Cardiac fibroblast (primary cell): ENCODE measurements at regions not wholly inside any gene's neighbourhood (a gene's known extent, or its start where the extent isn't known, plus 50 kb on each side); places are given as distances from the start of the nearest gene placed in this dataset.

Source experiments
- DNase-seq, 2 donors: peaks; one replicate each; pipeline versions ENCODE4 v3.0.0 to v3.0.0-alpha.2; 2010; ENCODE audit warnings: low read depth in 2 of 2
- H3K4me3 ChIP-seq, 2 donors: replicated peaks in 1 of 2; 1 replicate in 1 of 2; 2 replicates in 1 of 2; pipeline ENCODE4 v1.5.1; 2011; ENCODE audit warnings: low read depth in 2 of 2, low read length in 2 of 2, mild to moderate bottlenecking in 2 of 2, moderate library complexity in 1 of 2
- TF ChIP-seq, protein P1 (sequence below): IDR thresholded peaks from one replicate; pipeline ENCODE4 v1.5.1; 2011; ENCODE audit warnings: low read depth, mild to moderate bottlenecking, low read length, inconsistent platforms

DNA sequence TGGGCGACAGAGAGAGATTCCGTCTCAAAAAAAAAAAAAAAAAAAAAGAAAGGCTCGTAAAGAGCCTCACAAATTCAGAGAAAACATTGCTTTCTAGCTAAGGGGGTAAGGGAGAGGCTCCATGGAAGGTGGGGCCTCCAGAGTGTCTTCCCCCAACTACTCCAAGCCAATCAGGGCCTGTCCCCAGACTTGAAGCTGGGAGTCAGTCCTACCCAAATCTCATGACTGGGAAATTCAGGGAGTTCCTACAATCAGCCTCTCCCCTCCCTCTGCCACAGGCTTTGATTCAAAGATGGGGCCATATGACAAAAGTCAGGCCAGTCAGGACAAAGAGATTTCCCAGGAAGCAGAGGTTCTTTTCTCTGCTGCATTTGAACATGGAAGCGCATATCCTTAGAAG is 63.0 kb upstream of the NUP160 start:
- TF ChIP-seq, protein P1, sequence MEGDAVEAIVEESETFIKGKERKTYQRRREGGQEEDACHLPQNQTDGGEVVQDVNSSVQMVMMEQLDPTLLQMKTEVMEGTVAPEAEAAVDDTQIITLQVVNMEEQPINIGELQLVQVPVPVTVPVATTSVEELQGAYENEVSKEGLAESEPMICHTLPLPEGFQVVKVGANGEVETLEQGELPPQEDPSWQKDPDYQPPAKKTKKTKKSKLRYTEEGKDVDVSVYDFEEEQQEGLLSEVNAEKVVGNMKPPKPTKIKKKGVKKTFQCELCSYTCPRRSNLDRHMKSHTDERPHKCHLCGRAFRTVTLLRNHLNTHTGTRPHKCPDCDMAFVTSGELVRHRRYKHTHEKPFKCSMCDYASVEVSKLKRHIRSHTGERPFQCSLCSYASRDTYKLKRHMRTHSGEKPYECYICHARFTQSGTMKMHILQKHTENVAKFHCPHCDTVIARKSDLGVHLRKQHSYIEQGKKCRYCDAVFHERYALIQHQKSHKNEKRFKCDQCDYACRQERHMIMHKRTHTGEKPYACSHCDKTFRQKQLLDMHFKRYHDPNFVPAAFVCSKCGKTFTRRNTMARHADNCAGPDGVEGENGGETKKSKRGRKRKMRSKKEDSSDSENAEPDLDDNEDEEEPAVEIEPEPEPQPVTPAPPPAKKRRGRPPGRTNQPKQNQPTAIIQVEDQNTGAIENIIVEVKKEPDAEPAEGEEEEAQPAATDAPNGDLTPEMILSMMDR = no peak
- H3K4me3 ChIP-seq = no peak overlapping the region

GRCh38 chr11:47908198-47908597 is 60.0 kb upstream of the NUP160 start:
- peak; percentile 61 to 78 for DNase-seq
- TF ChIP-seq, protein P1 = no peak
- H3K4me3 ChIP-seq = no peak overlapping the region

More for the DNA sequence above, 63.0 kb upstream of the NUP160 start:
- DNase-seq = no peak

DNA sequence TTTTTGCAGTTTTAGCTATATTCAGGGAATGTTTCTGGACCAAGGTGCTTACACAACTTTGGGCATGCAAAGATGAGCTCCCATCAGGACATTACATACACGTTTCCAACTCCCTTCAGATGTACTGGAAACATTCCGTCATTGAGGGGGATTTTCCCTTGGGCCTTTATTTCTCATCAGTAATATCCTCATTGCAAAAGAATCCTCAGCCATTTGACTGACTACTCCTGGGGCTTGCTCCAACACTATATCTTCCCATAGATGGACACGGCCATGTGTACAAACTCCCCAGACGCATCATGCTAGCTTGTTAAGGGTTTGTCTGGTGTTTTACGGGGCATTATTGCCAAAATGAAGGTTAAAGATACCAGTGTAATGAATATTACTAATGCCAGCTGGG is 59.3 kb upstream of the NUP160 start:
- DNase-seq = peak; percentile 79 to 93
- TF ChIP-seq, protein P1 = no peak

DNA sequence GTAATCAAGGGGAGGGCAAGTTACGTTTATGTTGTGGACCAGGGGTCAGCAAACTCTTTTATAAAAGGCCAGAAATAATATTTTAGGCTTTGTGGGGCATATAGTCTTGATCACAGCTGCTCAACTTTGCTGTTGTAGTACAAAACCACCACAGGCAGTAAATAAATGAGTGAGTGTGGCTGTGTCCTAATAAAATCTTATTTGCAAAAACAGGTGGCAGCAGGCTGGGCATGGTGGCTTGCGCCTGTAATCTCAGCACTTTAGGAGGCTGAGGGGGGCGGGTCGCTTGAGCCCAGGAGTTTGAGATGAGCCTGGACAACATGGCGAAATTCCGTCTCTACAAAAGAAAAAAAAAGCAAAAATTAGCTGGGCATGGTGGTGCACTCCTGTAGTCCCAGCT is 57.9 kb upstream of the NUP160 start:
- DNase-seq = no peak
- TF ChIP-seq, protein P1 = no peak

More for the DNA sequence above, 59.3 kb upstream of the NUP160 start:
- H3K4me3 ChIP-seq = no peak overlapping the region

GRCh38 chr11:47905358-47906059 is 57.4 kb upstream of the NUP160 start:
- TF ChIP-seq, protein P1 = no peak
- peak; percentile 80 to 85 for DNase-seq
- no peak overlapping the region for H3K4me3 ChIP-seq

More for the DNA sequence above, 57.9 kb upstream of the NUP160 start:
- no peak overlapping the region for H3K4me3 ChIP-seq

- no peak overlapping the region for H3K4me3 ChIP-seq
- no peak for DNase-seq
- TF ChIP-seq, protein P1 = no peak
Observed at GRCh38 chr11:47904808-47905207, 56.7 kb upstream of the NUP160 start.

DNA sequence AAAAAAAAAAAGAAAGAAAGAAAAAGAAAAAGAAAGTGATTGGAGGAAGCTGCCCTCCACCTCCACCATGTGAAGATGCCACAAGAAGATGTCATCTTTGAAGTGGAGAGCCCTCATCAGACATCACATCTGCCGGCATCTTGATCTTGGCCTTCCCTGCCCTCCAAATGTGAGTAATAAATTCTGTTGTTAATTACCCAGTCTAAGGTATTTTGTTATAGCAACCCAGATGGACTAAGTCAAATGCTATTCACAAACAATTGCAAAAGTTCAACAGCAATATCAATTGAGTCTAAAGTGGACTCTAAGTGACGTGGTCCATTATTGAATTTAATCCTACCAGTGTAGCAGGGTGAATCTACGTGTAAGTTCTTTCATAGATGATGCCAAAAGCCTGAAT is 55.9 kb upstream of the NUP160 start:
- no peak overlapping the region for H3K4me3 ChIP-seq
- no peak for DNase-seq
- TF ChIP-seq, protein P1 = no peak
